HG02610 (cell line): ENCODE measurements at regions not wholly inside any gene's neighbourhood (a gene's known extent, or its start where the extent isn't known, plus 50 kb on each side); places are given as distances from the start of the nearest gene placed in this dataset.
A peak's percentile ranks its signal among the peaks of the same experiment; 100 is the strongest.

Experiments
- ATAC-seq: cut with Tn5 transposase; IDR thresholded peaks from one replicate; pipeline ENCODE4 v1.9.1; 2021; ENCODE audit warnings: mild to moderate bottlenecking, moderate library complexity; ENCODE audit not compliant: unreplicated experiment

GRCh38 chr7:47666164-47666862, 84.4 kb upstream of the TNS3 start:
- ATAC-seq, result no peak

GRCh38 chr7:47664650-47665195, 82.8 kb upstream of the TNS3 start:
- ATAC-seq, result no peak

GRCh38 chr7:47663851-47664250, 81.9 kb upstream of the TNS3 start:
- no peak for ATAC-seq

- ATAC-seq, result no peak
Observed at GRCh38 chr7:47663213-47663612, 81.3 kb upstream of the TNS3 start.

GRCh38 chr7:47661051-47661714, 79.3 kb upstream of the TNS3 start:
- peak; percentile 71 for ATAC-seq

GRCh38 chr7:47659664-47660462, 78.0 kb upstream of the TNS3 start:
- ATAC-seq, result no peak

GRCh38 chr7:47658886-47659635, 77.2 kb upstream of the TNS3 start:
- ATAC-seq, result no peak

- ATAC-seq, result no peak
Observed at GRCh38 chr7:47657126-47657525, 75.2 kb upstream of the TNS3 start.

GRCh38 chr7:47654672-47655298, 72.9 kb upstream of the TNS3 start:
- ATAC-seq, result no peak

GRCh38 chr7:47653550-47654411, 71.9 kb upstream of the TNS3 start:
- ATAC-seq, result no peak

GRCh38 chr7:47652591-47652990, 70.7 kb upstream of the TNS3 start:
- ATAC-seq, result no peak

GRCh38 chr7:47651355-47652317, 69.7 kb upstream of the TNS3 start:
- ATAC-seq, result no peak

GRCh38 chr7:47649919-47650318, 68.0 kb upstream of the TNS3 start:
- ATAC-seq, result no peak

- ATAC-seq, result no peak
Observed at GRCh38 chr7:47648275-47648925, 66.5 kb upstream of the TNS3 start.

- ATAC-seq, result no peak
Observed at GRCh38 chr7:47647918-47648250, 66.0 kb upstream of the TNS3 start.

- ATAC-seq, result no peak
Observed at GRCh38 chr7:47647181-47647917, 65.4 kb upstream of the TNS3 start.

- no peak for ATAC-seq
Observed at GRCh38 chr7:47643716-47644400, 61.9 kb upstream of the TNS3 start.
